22Rv1 (cell line): ENCODE measurements at regions not wholly inside any gene's neighbourhood (a gene's known extent, or its start where the extent isn't known, plus 50 kb on each side); places are given as distances from the start of the nearest gene placed in this dataset.

Source experiments
- ZFX ChIP-seq: fragments of 450-650 bp; IDR thresholded peaks from 2 replicates; pipeline ENCODE4 v1.6.1; 2017; ENCODE audit warnings: antibody characterized with exemption, borderline replicate concordance
- TF ChIP-seq, protein P1 (sequence below): fragments of 450-650 bp; IDR thresholded peaks from 2 replicates; pipeline ENCODE4 v1.5.1; 2017; ENCODE audit warnings: mild to moderate bottlenecking

DNA sequence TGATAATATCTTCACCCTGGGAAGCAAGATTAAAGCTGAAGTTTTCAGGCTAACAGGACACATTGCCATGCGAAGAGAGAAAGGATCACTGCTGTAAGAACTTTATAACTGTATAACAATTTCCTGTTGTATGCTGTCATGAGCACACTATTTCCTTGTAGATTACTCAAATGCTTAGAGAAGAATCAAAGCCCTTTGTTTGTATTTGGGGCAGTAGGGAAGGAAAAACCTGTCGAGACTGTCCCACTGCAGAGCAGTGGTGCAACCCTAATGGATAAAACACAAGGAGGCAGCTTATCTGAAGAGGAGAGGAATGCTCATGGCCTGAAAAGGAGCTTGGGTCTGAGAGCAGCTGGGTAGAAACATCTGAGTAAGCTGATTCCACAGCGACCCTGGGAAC is 327.7 kb upstream of the NPSR1 start:
- TF ChIP-seq, protein P1, sequence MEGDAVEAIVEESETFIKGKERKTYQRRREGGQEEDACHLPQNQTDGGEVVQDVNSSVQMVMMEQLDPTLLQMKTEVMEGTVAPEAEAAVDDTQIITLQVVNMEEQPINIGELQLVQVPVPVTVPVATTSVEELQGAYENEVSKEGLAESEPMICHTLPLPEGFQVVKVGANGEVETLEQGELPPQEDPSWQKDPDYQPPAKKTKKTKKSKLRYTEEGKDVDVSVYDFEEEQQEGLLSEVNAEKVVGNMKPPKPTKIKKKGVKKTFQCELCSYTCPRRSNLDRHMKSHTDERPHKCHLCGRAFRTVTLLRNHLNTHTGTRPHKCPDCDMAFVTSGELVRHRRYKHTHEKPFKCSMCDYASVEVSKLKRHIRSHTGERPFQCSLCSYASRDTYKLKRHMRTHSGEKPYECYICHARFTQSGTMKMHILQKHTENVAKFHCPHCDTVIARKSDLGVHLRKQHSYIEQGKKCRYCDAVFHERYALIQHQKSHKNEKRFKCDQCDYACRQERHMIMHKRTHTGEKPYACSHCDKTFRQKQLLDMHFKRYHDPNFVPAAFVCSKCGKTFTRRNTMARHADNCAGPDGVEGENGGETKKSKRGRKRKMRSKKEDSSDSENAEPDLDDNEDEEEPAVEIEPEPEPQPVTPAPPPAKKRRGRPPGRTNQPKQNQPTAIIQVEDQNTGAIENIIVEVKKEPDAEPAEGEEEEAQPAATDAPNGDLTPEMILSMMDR: no peak
- TF ChIP-seq ZFX: no peak
